ENCODE measurements at regions not wholly inside any gene's neighbourhood (a gene's known extent, or its start where the extent isn't known, plus 50 kb on each side); places are given as distances from the start of the nearest gene placed in this dataset.

GRCh38 chr5:8694545-8694944, 825.6 kb downstream of the MTRR start:
- no peak overlapping the region for H3K4me3 ChIP-seq (ENCODE audit: control insufficient read depth in 1 of 7, extremely low read depth in 1 of 7, insufficient read depth in 4 of 7, low read depth in 2 of 7, low read length in 6 of 7)

GRCh38 chr5:8695902-8696845, 827.2 kb downstream of the MTRR start:
- no peak overlapping the region for H3K4me3 ChIP-seq (ENCODE audit: control insufficient read depth in 1 of 7, extremely low read depth in 1 of 7, insufficient read depth in 4 of 7, low read depth in 2 of 7, low read length in 6 of 7)
- H3K36me3 ChIP-seq (ENCODE audit: control insufficient read depth in 4 of 4, insufficient read depth in 4 of 4, low read length in 3 of 4) = no peaks in the 10 kb centered on the region
- no peak for DNase-seq
- peaks cover 0 to 3% (median 0%) of the 10 kb centered on the region in 5 experiments for H3K9me3 ChIP-seq (ENCODE audit: control extremely low read depth in 1 of 5, control insufficient read depth in 4 of 5, insufficient read depth in 2 of 5, low read depth in 1 of 5, low read length in 4 of 5)
- H3K27ac ChIP-seq (ENCODE audit: insufficient read depth in 1 of 2, low read depth in 1 of 2, low read length in 2 of 2, poor library complexity in 1 of 2, severe bottlenecking in 2 of 2) = no peak overlapping the region
- no peaks in the 10 kb centered on the region for H3K4me1 ChIP-seq (ENCODE audit: control extremely low read depth in 1 of 4, control insufficient read depth in 4 of 4, insufficient read depth in 4 of 4, low read length in 3 of 4)
- 88% methylated on average over 1 of the region's 10 CpGs for WGBS (ENCODE audit: insufficient coverage)
- no peaks in the 10 kb centered on the region for H3K27me3 ChIP-seq (replicated peaks in 2 of 5; ENCODE audit: control insufficient read depth in 4 of 5, insufficient read depth in 5 of 5, low read length in 4 of 5)
- POLR2A ChIA-PET = no interaction called here
- CTCF ChIA-PET = interaction anchor here (1.3 kb wide), 1 partner anchor 9 kb away, joined by 3 read pairs; no protein-coding TSS in a partner anchor

More at GRCh38 chr5:8694545-8694944, 825.6 kb downstream of the MTRR start:
- Histone ChIP-seq H3K36me3 (ENCODE audit: control insufficient read depth in 4 of 4, insufficient read depth in 4 of 4, low read length in 3 of 4) (no peaks in the 10 kb centered on the region), H3K4me1 (ENCODE audit: control extremely low read depth in 1 of 4, control insufficient read depth in 4 of 4, insufficient read depth in 4 of 4, low read length in 3 of 4) (no peaks in the 10 kb centered on the region), H3K9me3 (ENCODE audit: control extremely low read depth in 1 of 5, control insufficient read depth in 4 of 5, insufficient read depth in 2 of 5, low read depth in 1 of 5, low read length in 4 of 5) (peaks cover 0 to 3% (median 0%) of the 10 kb centered on the region in 5 experiments), H3K27me3 (replicated peaks in 2 of 5; ENCODE audit: control insufficient read depth in 4 of 5, insufficient read depth in 5 of 5, low read length in 4 of 5) (no peaks in the 10 kb centered on the region), H3K27ac (ENCODE audit: insufficient read depth in 1 of 2, low read depth in 1 of 2, low read length in 2 of 2, poor library complexity in 1 of 2, severe bottlenecking in 2 of 2) (no peak overlapping the region)
- WGBS (ENCODE audit: insufficient coverage) = 92% methylated on average over 3 of the region's 3 CpGs
- DNase-seq = no peak
- POLR2A ChIA-PET = no interaction called here
- CTCF ChIA-PET = interaction anchor here (1.3 kb wide), 1 partner anchor 8 kb away, joined by 3 read pairs; no protein-coding TSS in a partner anchor

- POLR2A ChIA-PET = no interaction called here
- H3K9me3 ChIP-seq (ENCODE audit: control extremely low read depth in 1 of 5, control insufficient read depth in 4 of 5, insufficient read depth in 2 of 5, low read depth in 1 of 5, low read length in 4 of 5) = peaks cover 0 to 3% (median 0%) of the 10 kb centered on the region in 5 experiments
- DNase-seq = no peak
- no peaks in the 10 kb centered on the region for H3K36me3 ChIP-seq (ENCODE audit: control insufficient read depth in 4 of 4, insufficient read depth in 4 of 4, low read length in 3 of 4)
- CTCF ChIA-PET = no interaction called here
- H3K27ac ChIP-seq (ENCODE audit: insufficient read depth in 1 of 2, low read depth in 1 of 2, low read length in 2 of 2, poor library complexity in 1 of 2, severe bottlenecking in 2 of 2) = no peak overlapping the region
- no peaks in the 10 kb centered on the region for H3K4me1 ChIP-seq (ENCODE audit: control extremely low read depth in 1 of 4, control insufficient read depth in 4 of 4, insufficient read depth in 4 of 4, low read length in 3 of 4)
- H3K27me3 ChIP-seq (replicated peaks in 2 of 5; ENCODE audit: control insufficient read depth in 4 of 5, insufficient read depth in 5 of 5, low read length in 4 of 5) = no peaks in the 10 kb centered on the region
- no peak overlapping the region for H3K4me3 ChIP-seq (ENCODE audit: control insufficient read depth in 1 of 7, extremely low read depth in 1 of 7, insufficient read depth in 4 of 7, low read depth in 2 of 7, low read length in 6 of 7)
- 92% methylated on average over 5 of the region's 5 CpGs for WGBS (ENCODE audit: insufficient coverage)
These were observed 831.3 kb downstream of the MTRR start for GRCh38 chr5:8700222-8700621.

- CTCF ChIA-PET = no interaction called here
- no peak overlapping the region for H3K4me3 ChIP-seq (ENCODE audit: control insufficient read depth in 1 of 7, extremely low read depth in 1 of 7, insufficient read depth in 4 of 7, low read depth in 2 of 7, low read length in 6 of 7)
- H3K36me3 ChIP-seq (ENCODE audit: control insufficient read depth in 4 of 4, insufficient read depth in 4 of 4, low read length in 3 of 4) = no peaks in the 10 kb centered on the region
- no peak for DNase-seq
- H3K9me3 ChIP-seq (ENCODE audit: control extremely low read depth in 1 of 5, control insufficient read depth in 4 of 5, insufficient read depth in 2 of 5, low read depth in 1 of 5, low read length in 4 of 5) = peaks cover 0 to 3% (median 0%) of the 10 kb centered on the region in 5 experiments
- 98% methylated on average over 5 of the region's 7 CpGs for whole genome bisulfite sequencing (ENCODE audit: insufficient coverage)
- H3K27ac ChIP-seq (ENCODE audit: insufficient read depth in 1 of 2, low read depth in 1 of 2, low read length in 2 of 2, poor library complexity in 1 of 2, severe bottlenecking in 2 of 2) = no peak overlapping the region
- POLR2A ChIA-PET = no interaction called here
- H3K4me1 ChIP-seq (ENCODE audit: control extremely low read depth in 1 of 4, control insufficient read depth in 4 of 4, insufficient read depth in 4 of 4, low read length in 3 of 4) = no peaks in the 10 kb centered on the region
- H3K27me3 ChIP-seq (replicated peaks in 2 of 5; ENCODE audit: control insufficient read depth in 4 of 5, insufficient read depth in 5 of 5, low read length in 4 of 5) = no peaks in the 10 kb centered on the region
These were observed 831.7 kb downstream of the MTRR start for GRCh38 chr5:8700671-8701070.

DNA sequence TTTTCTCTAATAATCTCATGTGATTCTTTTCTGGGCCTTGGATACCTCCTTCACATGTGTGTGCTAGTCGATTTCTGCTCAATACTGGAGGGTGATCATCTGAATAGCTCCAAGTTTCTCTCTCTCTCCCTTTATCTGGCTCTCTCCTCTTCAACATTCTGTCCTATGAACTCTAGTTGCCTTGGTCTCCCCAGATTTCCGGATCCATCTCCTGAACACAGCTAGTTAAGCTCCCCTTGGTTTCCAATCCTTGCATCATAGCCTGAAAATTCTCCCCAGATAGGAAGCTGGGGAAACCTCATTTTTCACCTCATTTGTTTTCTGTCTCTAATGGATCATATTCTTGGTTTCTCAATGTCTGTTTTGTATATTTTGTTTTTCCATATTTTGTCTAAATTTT, 832.3 kb downstream of the MTRR start:
- Histone ChIP-seq H3K4me3 (ENCODE audit: control insufficient read depth in 1 of 7, extremely low read depth in 1 of 7, insufficient read depth in 4 of 7, low read depth in 2 of 7, low read length in 6 of 7) (no peak overlapping the region), H3K27me3 (replicated peaks in 2 of 5; ENCODE audit: control insufficient read depth in 4 of 5, insufficient read depth in 5 of 5, low read length in 4 of 5) (no peaks in the 10 kb centered on the region), H3K27ac (ENCODE audit: insufficient read depth in 1 of 2, low read depth in 1 of 2, low read length in 2 of 2, poor library complexity in 1 of 2, severe bottlenecking in 2 of 2) (no peak overlapping the region), H3K36me3 (ENCODE audit: control insufficient read depth in 4 of 4, insufficient read depth in 4 of 4, low read length in 3 of 4) (no peaks in the 10 kb centered on the region), H3K9me3 (ENCODE audit: control extremely low read depth in 1 of 5, control insufficient read depth in 4 of 5, insufficient read depth in 2 of 5, low read depth in 1 of 5, low read length in 4 of 5) (peaks cover 0 to 3% (median 0%) of the 10 kb centered on the region in 5 experiments), H3K4me1 (ENCODE audit: control extremely low read depth in 1 of 4, control insufficient read depth in 4 of 4, insufficient read depth in 4 of 4, low read length in 3 of 4) (no peaks in the 10 kb centered on the region)
- no peak for DNase-seq
- WGBS (ENCODE audit: insufficient coverage) = 95% methylated on average over 2 of the region's 2 CpGs
- ChIA-PET POLR2A (no interaction called here), CTCF (no interaction called here)

GRCh38 chr5:8710426-8710930, 835.4 kb downstream of the SEMA5A start:
- no peak overlapping the region for H3K4me3 ChIP-seq (ENCODE audit: control insufficient read depth in 1 of 7, extremely low read depth in 1 of 7, insufficient read depth in 4 of 7, low read depth in 2 of 7, low read length in 6 of 7)
- no peak overlapping the region for H3K27ac ChIP-seq (ENCODE audit: insufficient read depth in 1 of 2, low read depth in 1 of 2, low read length in 2 of 2, poor library complexity in 1 of 2, severe bottlenecking in 2 of 2)
- POLR2A ChIA-PET = no interaction called here
- H3K9me3 ChIP-seq (ENCODE audit: control extremely low read depth in 1 of 5, control insufficient read depth in 4 of 5, insufficient read depth in 2 of 5, low read depth in 1 of 5, low read length in 4 of 5) = no peaks in the 10 kb centered on the region
- CTCF ChIA-PET = no interaction called here
- no peaks in the 10 kb centered on the region for H3K36me3 ChIP-seq (ENCODE audit: control insufficient read depth in 4 of 4, insufficient read depth in 4 of 4, low read length in 3 of 4)
- no peak for DNase-seq
- H3K27me3 ChIP-seq (replicated peaks in 2 of 5; ENCODE audit: control insufficient read depth in 4 of 5, insufficient read depth in 5 of 5, low read length in 4 of 5) = no peaks in the 10 kb centered on the region
- H3K4me1 ChIP-seq (ENCODE audit: control extremely low read depth in 1 of 4, control insufficient read depth in 4 of 4, insufficient read depth in 4 of 4, low read length in 3 of 4) = no peaks in the 10 kb centered on the region
- WGBS (ENCODE audit: insufficient coverage) = no CpG with 5 or more reads among the region's 6 CpGs

GRCh38 chr5:8714198-8714597, 831.7 kb downstream of the SEMA5A start:
- POLR2A ChIA-PET = no interaction called here
- CTCF ChIA-PET = no interaction called here
- no peaks in the 10 kb centered on the region for H3K4me1 ChIP-seq (ENCODE audit: control extremely low read depth in 1 of 4, control insufficient read depth in 4 of 4, insufficient read depth in 4 of 4, low read length in 3 of 4)
- WGBS (ENCODE audit: insufficient coverage) = 60% methylated on average over 1 of the region's 1 CpG
- H3K36me3 ChIP-seq (ENCODE audit: control insufficient read depth in 4 of 4, insufficient read depth in 4 of 4, low read length in 3 of 4) = no peaks in the 10 kb centered on the region
- H3K9me3 ChIP-seq (ENCODE audit: control extremely low read depth in 1 of 5, control insufficient read depth in 4 of 5, insufficient read depth in 2 of 5, low read depth in 1 of 5, low read length in 4 of 5) = no peaks in the 10 kb centered on the region
- no peaks in the 10 kb centered on the region for H3K27me3 ChIP-seq (replicated peaks in 2 of 5; ENCODE audit: control insufficient read depth in 4 of 5, insufficient read depth in 5 of 5, low read length in 4 of 5)
- no peak overlapping the region for H3K27ac ChIP-seq (ENCODE audit: insufficient read depth in 1 of 2, low read depth in 1 of 2, low read length in 2 of 2, poor library complexity in 1 of 2, severe bottlenecking in 2 of 2)
- DNase-seq = no peak
- H3K4me3 ChIP-seq (ENCODE audit: control insufficient read depth in 1 of 7, extremely low read depth in 1 of 7, insufficient read depth in 4 of 7, low read depth in 2 of 7, low read length in 6 of 7) = no peak overlapping the region
